ENCODE measurements at regions not wholly inside any gene's neighbourhood (a gene's known extent, or its start where the extent isn't known, plus 50 kb on each side); places are given as distances from the start of the nearest gene placed in this dataset.

GRCh38 chr7:91323626-91324158, 59.5 kb downstream of the FZD1 start:
- H3K4me3 ChIP-seq (replicated peaks; ENCODE audit: low read depth, low read length) = no peak overlapping the region
- TF ChIP-seq CTCF (IDR thresholded peaks at IDR 0.05; ENCODE audit: low read length, missing control alignments) = no peak
- no peak for DNase-seq (ENCODE audit: low read depth)

GRCh38 chr7:91324663-91325062, 60.4 kb downstream of the FZD1 start:
- TF ChIP-seq CTCF (IDR thresholded peaks at IDR 0.05; ENCODE audit: low read length, missing control alignments) = no peak
- DNase-seq (ENCODE audit: low read depth) = no peak
- no peak overlapping the region for H3K4me3 ChIP-seq (replicated peaks; ENCODE audit: low read depth, low read length)

GRCh38 chr7:91325726-91326125, 61.5 kb downstream of the FZD1 start:
- H3K4me3 ChIP-seq (replicated peaks; ENCODE audit: low read depth, low read length) = no peak overlapping the region
- no peak for DNase-seq (ENCODE audit: low read depth)
- TF ChIP-seq CTCF (IDR thresholded peaks at IDR 0.05; ENCODE audit: low read length, missing control alignments) = no peak

- no peak for TF ChIP-seq CTCF (IDR thresholded peaks at IDR 0.05; ENCODE audit: low read length, missing control alignments)
- no peak overlapping the region for H3K4me3 ChIP-seq (replicated peaks; ENCODE audit: low read depth, low read length)
- DNase-seq (ENCODE audit: low read depth) = no peak
Observed at GRCh38 chr7:91326516-91327199, 62.4 kb downstream of the FZD1 start.

- H3K4me3 ChIP-seq (replicated peaks; ENCODE audit: low read depth, low read length) = no peak overlapping the region
- no peak for DNase-seq (ENCODE audit: low read depth)
- TF ChIP-seq CTCF (IDR thresholded peaks at IDR 0.05; ENCODE audit: low read length, missing control alignments) = no peak
Observed at GRCh38 chr7:91327346-91327745, 63.1 kb downstream of the FZD1 start.

GRCh38 chr7:91329571-91329970, 65.3 kb downstream of the FZD1 start:
- TF ChIP-seq CTCF (IDR thresholded peaks at IDR 0.05; ENCODE audit: low read length, missing control alignments) = no peak
- no peak for DNase-seq (ENCODE audit: low read depth)
- no peak overlapping the region for H3K4me3 ChIP-seq (replicated peaks; ENCODE audit: low read depth, low read length)
